Inferior parietal cortex (tissue), 1 donor: ENCODE measurements at regions not wholly inside any gene's neighbourhood (a gene's known extent, or its start where the extent isn't known, plus 50 kb on each side); places are given as distances from the start of the nearest gene placed in this dataset.
"Not testable (repeated sequence)": the region's sequence is repeated elsewhere in the genome, so short reads cannot be mapped to it uniquely, and the experiment has no call there.

Source experiments
- DNase-seq: peaks from one replicate; pipeline ENCODE4 v3.0.0-alpha.2; 2016; ENCODE audit errors: extremely low spot score

DNA sequence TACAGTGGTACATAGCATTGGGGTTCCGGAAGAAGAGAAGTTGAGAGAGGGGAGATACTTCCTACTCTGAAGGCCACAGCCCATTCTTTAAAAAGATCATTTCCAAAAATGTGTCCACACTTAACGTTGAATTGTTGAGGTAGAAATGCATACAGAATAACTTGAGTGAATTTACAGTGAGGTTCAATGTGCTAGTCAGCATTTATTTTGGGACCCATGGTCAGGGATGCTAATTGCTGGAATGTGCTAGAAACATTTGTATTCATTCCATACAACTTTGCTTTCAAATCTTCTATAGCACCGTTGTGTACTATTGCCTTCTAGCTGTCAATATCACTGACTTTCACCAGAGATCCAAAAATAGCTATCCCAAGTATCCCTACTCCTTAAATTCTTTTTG lies 325.9 kb downstream of the SATB2 start:
- no peak for DNase-seq

- no peak for DNase-seq
Measured at GRCh38 chr2:199131136-199131655, 326.5 kb downstream of the SATB2 start.

GRCh38 chr2:199130501-199130900 lies 327.2 kb downstream of the SATB2 start:
- no peak for DNase-seq

- no peak for DNase-seq
Measured at GRCh38 chr2:199128476-199129229, 329.1 kb downstream of the SATB2 start.

- no peak for DNase-seq
Measured at GRCh38 chr2:199119796-199120195, 337.9 kb downstream of the SATB2 start.

- no peak for DNase-seq
Measured at GRCh38 chr2:199118673-199119112, 339.0 kb downstream of the SATB2 start.

GRCh38 chr2:199115169-199115568 lies 342.6 kb downstream of the SATB2 start:
- DNase-seq: no peak

DNA sequence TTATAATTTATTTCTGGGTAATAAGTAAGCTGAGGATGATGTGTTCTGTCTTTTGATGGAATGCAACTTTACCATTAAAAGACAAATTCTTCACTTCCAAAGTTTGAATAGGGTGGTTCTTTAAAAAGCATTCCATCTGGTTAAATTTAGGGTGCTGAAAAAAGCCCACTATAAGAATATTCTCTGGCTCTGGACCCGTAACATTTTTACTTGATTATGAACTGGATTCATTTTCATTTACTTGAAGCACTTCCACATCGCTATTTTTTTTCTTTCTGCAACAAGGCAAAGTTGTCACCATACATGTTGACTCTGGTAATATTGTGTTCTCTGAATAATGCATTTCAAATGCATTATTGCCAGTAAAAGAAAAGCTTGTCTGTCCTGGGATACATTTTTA lies 344.6 kb downstream of the SATB2 start:
- no peak for DNase-seq

GRCh38 chr2:199111458-199111857 lies 346.3 kb downstream of the SATB2 start:
- DNase-seq: no peak

GRCh38 chr2:199108056-199108455 lies 349.7 kb downstream of the SATB2 start:
- no peak for DNase-seq

DNA sequence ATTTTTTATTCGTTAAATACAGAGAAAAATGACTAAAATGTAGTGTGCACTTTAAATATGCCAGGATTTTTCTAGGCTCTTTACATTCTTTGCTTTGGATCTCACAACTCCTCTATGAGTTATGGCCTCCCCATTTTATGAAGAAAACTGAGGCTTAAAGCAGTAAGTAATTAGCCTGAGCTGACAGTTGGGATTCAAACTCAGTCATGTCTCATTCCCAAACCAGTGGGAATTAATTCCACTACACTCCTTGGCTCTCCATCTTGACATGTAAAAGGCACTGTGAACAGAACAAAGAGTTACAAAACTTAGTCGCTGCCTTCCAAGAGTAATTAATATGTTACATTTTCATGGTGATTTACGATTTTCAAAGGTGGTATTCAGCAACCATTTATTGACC lies 351.9 kb downstream of the SATB2 start:
- no peak for DNase-seq

DNA sequence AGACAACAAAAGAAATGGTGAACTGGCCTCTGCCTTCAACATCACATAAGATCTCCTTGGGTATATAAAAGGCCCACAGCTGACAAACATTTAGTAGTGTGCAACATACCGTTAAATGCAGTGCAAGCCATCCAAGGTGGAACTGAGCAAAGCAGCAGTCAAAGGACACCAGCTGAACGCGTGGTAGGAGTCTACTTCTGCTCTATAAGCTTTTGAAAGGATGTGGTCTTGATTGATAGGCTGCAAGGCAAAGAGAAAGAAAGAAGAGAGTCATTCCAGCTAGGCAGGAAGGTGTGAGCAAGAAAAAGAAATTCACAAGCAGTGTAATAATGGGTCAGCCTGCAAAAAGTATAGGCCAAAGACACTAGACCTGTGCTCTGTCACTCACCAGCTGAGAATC lies 356.3 kb downstream of the SATB2 start:
- no peak for DNase-seq

DNA sequence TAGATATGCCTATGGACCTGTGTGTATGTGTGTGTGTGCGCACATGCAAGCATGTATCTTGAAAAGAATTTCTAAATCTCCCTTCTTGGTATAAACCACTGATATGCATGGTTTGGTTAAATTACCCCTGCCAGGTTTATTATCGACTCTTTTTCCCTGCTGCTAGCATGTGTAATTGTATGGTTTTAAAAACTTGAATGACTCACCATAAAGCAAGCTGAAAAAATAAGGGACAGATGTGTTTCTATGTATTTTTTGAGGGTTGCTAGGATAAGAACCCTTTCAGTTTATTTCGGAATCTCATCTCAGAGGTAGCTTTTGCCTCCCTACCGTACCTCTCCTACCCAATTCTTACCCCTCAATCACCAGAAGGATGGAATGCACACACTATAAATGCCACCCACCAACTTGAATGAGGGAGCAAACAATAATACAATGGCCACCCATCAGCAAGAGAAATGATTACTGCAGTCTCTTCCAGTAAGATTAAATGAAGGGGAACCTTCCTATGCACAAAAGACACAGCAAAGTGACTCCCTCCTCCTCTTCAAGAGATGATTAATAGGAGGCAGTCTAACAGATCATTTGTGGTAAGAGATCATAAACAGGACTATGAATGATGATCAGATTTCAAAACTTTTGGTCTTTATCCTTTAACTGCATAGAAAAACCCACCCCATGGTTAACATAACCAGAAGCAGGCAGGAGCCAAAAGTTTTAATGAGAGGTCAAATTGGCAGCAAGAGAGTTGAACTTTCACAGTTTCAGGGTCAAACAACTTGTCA lies 357.2 kb downstream of the SATB2 start:
- no peak for DNase-seq

DNA sequence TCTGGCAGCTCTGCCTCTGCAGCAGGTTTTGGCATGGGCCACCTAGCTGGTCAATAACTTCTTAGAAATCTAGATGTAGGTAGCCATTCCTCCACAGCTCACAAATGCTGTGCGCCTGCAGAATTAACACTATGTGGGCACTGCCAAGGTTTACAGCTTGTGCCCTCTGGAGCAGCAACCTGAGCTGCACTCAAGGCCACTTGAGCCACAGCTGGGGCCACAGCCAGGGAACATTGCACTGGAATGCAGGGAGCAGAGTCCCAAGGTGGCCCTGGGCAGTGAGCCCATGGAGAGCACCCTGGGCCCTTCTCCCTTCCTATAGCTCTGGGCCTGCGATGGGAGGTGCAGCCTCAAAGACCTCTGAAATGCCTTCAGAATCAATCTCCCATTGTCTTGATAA lies 365.3 kb downstream of the SATB2 start:
- DNase-seq: no peak

GRCh38 chr2:199085261-199085660 lies 372.5 kb downstream of the SATB2 start:
- DNase-seq: no peak

GRCh38 chr2:199070322-199070949 lies 387.3 kb downstream of the SATB2 start:
- DNase-seq: no peak

- no peak for DNase-seq
Measured at GRCh38 chr2:199064201-199064600, 393.5 kb downstream of the SATB2 start.

- no peak for DNase-seq
Measured at GRCh38 chr2:199057936-199058335, 399.8 kb downstream of the SATB2 start.

GRCh38 chr2:199055336-199055735 lies 402.4 kb downstream of the SATB2 start:
- no peak for DNase-seq

- peak; percentile 5 for DNase-seq
Measured at GRCh38 chr2:199042660-199043379, 414.9 kb downstream of the SATB2 start.

- no peak for DNase-seq
Measured at GRCh38 chr2:199040522-199040921, 417.2 kb downstream of the SATB2 start.

GRCh38 chr2:199033761-199034160 lies 424.0 kb downstream of the SATB2 start:
- not testable (repeated sequence) for DNase-seq
